ENCODE measurements at regions not wholly inside any gene's neighbourhood (a gene's known extent, or its start where the extent isn't known, plus 50 kb on each side); places are given as distances from the start of the nearest gene placed in this dataset.
"Not testable (repeated sequence)": the region's sequence is repeated elsewhere in the genome, so short reads cannot be mapped to it uniquely, and the experiment has no call there.

DNA sequence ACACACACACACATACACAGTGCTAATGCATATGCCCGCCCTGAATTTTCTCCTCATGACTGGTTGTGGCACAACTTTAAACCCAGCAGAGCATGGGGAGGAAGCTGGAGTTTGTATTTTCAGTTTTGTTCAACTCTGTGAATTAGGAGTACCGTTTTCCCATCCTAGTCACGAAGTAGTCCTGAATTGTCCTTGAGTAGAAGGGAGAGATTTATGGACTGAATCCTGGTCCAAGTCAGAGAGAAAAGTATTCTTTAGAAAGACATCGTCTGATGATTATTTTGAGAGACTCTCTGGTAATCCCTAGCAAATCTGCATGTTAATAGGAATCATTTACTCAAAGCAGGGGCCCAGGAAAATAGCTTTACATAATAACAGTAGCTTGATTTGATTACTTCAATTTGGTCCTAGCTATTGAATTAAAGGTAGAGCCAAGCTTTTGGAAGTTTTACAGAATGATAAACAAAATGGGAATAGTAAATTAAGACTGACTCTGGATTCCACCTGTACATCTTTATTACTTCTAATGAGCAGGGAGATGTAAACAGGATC is 60.5 kb upstream of the OLIG2 start:
- H3K27me3 ChIP-seq (ENCODE audit: insufficient read depth, low read length) = no peaks in the 10 kb centered on the region
- no peaks in the 10 kb centered on the region for H3K4me1 ChIP-seq (ENCODE audit: insufficient read depth, low read length, severe bottlenecking)
- H3K79me2 ChIP-seq (ENCODE audit: insufficient read depth, low read length) = no peaks in the 10 kb centered on the region
- no peaks in the 10 kb centered on the region for H3K9me3 ChIP-seq (ENCODE audit: low read length)
- no peaks in the 10 kb centered on the region for H3F3A ChIP-seq (ENCODE audit: insufficient read depth, low read length)
- no peak overlapping the region for H2AFZ ChIP-seq (ENCODE audit: low read length)
- no peak overlapping the region for H3K9ac ChIP-seq (ENCODE audit: low read length)
- H3K36me3 ChIP-seq (ENCODE audit: insufficient read depth, low read length) = no peaks in the 10 kb centered on the region
- no peaks in the 10 kb centered on the region for H3K9me2 ChIP-seq (ENCODE audit: low read depth, low read length)
- H3K4me3 ChIP-seq (ENCODE audit: low read depth, low read length, poor library complexity, severe bottlenecking) = no peak overlapping the region
- H3K4me2 ChIP-seq (ENCODE audit: low read length) = no peak overlapping the region
- H4K20me1 ChIP-seq (ENCODE audit: insufficient read depth, low read length) = no peaks in the 10 kb centered on the region
- TF ChIP-seq, protein P1, sequence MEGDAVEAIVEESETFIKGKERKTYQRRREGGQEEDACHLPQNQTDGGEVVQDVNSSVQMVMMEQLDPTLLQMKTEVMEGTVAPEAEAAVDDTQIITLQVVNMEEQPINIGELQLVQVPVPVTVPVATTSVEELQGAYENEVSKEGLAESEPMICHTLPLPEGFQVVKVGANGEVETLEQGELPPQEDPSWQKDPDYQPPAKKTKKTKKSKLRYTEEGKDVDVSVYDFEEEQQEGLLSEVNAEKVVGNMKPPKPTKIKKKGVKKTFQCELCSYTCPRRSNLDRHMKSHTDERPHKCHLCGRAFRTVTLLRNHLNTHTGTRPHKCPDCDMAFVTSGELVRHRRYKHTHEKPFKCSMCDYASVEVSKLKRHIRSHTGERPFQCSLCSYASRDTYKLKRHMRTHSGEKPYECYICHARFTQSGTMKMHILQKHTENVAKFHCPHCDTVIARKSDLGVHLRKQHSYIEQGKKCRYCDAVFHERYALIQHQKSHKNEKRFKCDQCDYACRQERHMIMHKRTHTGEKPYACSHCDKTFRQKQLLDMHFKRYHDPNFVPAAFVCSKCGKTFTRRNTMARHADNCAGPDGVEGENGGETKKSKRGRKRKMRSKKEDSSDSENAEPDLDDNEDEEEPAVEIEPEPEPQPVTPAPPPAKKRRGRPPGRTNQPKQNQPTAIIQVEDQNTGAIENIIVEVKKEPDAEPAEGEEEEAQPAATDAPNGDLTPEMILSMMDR (IDR thresholded peaks at IDR 0.05; ENCODE audit: low read length) = no peak
- TF ChIP-seq EZH2 (IDR thresholded peaks at IDR 0.05; ENCODE audit: borderline replicate concordance, low read length) = no peak
- H3K27ac ChIP-seq (ENCODE audit: low read depth, low read length, poor library complexity, severe bottlenecking) = no peak overlapping the region

DNA sequence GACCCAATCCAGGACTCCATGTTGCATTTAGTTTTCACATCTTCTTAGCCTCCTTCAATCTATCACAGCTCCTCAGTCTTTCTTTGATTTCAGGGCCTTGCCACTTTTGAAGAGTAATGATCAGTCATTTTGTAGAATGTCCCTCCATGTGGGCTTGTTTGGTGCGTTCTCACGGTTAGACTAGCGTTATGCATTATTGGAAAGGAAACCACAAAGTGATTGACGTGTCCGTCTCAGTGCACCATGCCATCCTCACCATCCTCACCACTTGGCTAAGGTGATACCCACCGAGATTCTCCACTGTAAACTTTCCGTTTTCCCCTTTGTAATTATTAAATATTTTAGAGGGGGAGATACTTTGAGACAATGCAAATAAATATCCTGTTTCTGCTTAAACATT is 59.6 kb upstream of the OLIG2 start:
- no peak overlapping the region for H3K27ac ChIP-seq (ENCODE audit: low read depth, low read length, poor library complexity, severe bottlenecking)
- no peak overlapping the region for H2AFZ ChIP-seq (ENCODE audit: low read length)
- no peaks in the 10 kb centered on the region for H3K9me3 ChIP-seq (ENCODE audit: low read length)
- H3F3A ChIP-seq (ENCODE audit: insufficient read depth, low read length) = no peaks in the 10 kb centered on the region
- no peak overlapping the region for H3K9ac ChIP-seq (ENCODE audit: low read length)
- TF ChIP-seq, protein P1 (IDR thresholded peaks at IDR 0.05; ENCODE audit: low read length) = no peak
- TF ChIP-seq EZH2 (IDR thresholded peaks at IDR 0.05; ENCODE audit: borderline replicate concordance, low read length) = no peak
- H3K36me3 ChIP-seq (ENCODE audit: insufficient read depth, low read length) = no peaks in the 10 kb centered on the region
- no peaks in the 10 kb centered on the region for H3K79me2 ChIP-seq (ENCODE audit: insufficient read depth, low read length)
- no peaks in the 10 kb centered on the region for H3K4me1 ChIP-seq (ENCODE audit: insufficient read depth, low read length, severe bottlenecking)
- H3K4me2 ChIP-seq (ENCODE audit: low read length) = no peak overlapping the region
- no peaks in the 10 kb centered on the region for H4K20me1 ChIP-seq (ENCODE audit: insufficient read depth, low read length)
- H3K9me2 ChIP-seq (ENCODE audit: low read depth, low read length) = no peaks in the 10 kb centered on the region
- H3K4me3 ChIP-seq (ENCODE audit: low read depth, low read length, poor library complexity, severe bottlenecking) = no peak overlapping the region
- no peaks in the 10 kb centered on the region for H3K27me3 ChIP-seq (ENCODE audit: insufficient read depth, low read length)

DNA sequence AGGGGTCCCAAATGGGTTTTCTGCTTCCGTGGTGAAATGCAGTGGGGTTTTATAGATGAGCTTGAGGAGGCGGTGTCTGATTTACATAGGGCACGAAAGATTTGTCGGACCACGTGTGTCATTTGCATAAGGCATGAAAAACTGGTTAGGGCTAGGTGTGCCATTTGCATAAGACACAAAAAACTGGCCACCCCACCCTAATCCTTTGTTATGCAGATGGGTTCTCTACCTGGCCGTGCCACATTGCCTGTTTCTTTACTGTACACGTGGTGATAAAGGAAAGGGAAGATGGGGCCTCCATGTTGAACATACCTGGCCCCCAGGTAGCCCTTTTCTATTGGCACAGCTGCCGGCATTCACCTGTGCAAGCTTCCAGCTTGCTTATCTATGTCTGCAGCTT is 57.6 kb upstream of the OLIG2 start:
- not testable (repeated sequence) for H3K4me3 ChIP-seq (ENCODE audit: low read depth, low read length, poor library complexity, severe bottlenecking); H3K4me1 ChIP-seq (ENCODE audit: insufficient read depth, low read length, severe bottlenecking); H3K9me3 ChIP-seq (ENCODE audit: low read length); H3F3A ChIP-seq (ENCODE audit: insufficient read depth, low read length); H3K4me2 ChIP-seq (ENCODE audit: low read length); H3K9me2 ChIP-seq (ENCODE audit: low read depth, low read length); H3K27ac ChIP-seq (ENCODE audit: low read depth, low read length, poor library complexity, severe bottlenecking); H4K20me1 ChIP-seq (ENCODE audit: insufficient read depth, low read length); H2AFZ ChIP-seq (ENCODE audit: low read length); H3K79me2 ChIP-seq (ENCODE audit: insufficient read depth, low read length); H3K27me3 ChIP-seq (ENCODE audit: insufficient read depth, low read length); H3K9ac ChIP-seq (ENCODE audit: low read length); H3K36me3 ChIP-seq (ENCODE audit: insufficient read depth, low read length)

DNA sequence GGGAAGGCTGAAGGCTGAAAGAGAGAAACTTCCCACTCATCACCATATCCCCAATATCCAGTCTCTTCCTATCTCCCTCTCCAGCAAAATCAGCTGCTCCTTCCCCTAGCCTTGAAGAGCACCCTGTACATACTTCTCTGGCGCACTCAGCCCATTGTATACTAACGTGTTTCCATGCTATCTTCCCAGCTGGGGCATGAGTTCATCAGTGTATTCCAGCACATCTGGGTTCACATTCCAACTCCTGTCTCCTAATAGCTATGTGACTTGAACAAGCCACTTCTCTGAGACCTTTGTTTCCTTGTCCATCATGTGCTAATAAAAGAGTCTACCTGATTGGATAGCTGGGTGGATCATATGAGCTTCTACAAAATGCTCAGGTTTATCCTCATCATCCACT is 51.1 kb upstream of the OLIG2 start:
- Histone ChIP-seq H2AFZ (ENCODE audit: low read length) (no peak overlapping the region), H3K9ac (ENCODE audit: low read length) (no peak overlapping the region), H3K27me3 (ENCODE audit: insufficient read depth, low read length) (no peaks in the 10 kb centered on the region), H3K4me2 (ENCODE audit: low read length) (no peak overlapping the region), H3K9me3 (ENCODE audit: low read length) (no peaks in the 10 kb centered on the region), H3F3A (ENCODE audit: insufficient read depth, low read length) (no peaks in the 10 kb centered on the region), H4K20me1 (ENCODE audit: insufficient read depth, low read length) (no peaks in the 10 kb centered on the region), H3K9me2 (ENCODE audit: low read depth, low read length) (no peaks in the 10 kb centered on the region), H3K27ac (ENCODE audit: low read depth, low read length, poor library complexity, severe bottlenecking) (no peak overlapping the region), H3K4me1 (ENCODE audit: insufficient read depth, low read length, severe bottlenecking) (no peaks in the 10 kb centered on the region), H3K36me3 (ENCODE audit: insufficient read depth, low read length) (no peaks in the 10 kb centered on the region), H3K4me3 (ENCODE audit: low read depth, low read length, poor library complexity, severe bottlenecking) (no peak overlapping the region), H3K79me2 (ENCODE audit: insufficient read depth, low read length) (no peaks in the 10 kb centered on the region)
- TF ChIP-seq, protein P1 (IDR thresholded peaks at IDR 0.05; ENCODE audit: low read length) = no peak
- no peak for TF ChIP-seq EZH2 (IDR thresholded peaks at IDR 0.05; ENCODE audit: borderline replicate concordance, low read length)

Measured in OCI-LY1 (cell line).